ENCODE measurements at regions not wholly inside any gene's neighbourhood (a gene's known extent, or its start where the extent isn't known, plus 50 kb on each side); places are given as distances from the start of the nearest gene placed in this dataset.
"Not testable (repeated sequence)": the region's sequence is repeated elsewhere in the genome, so short reads cannot be mapped to it uniquely, and the experiment has no call there.

DNA sequence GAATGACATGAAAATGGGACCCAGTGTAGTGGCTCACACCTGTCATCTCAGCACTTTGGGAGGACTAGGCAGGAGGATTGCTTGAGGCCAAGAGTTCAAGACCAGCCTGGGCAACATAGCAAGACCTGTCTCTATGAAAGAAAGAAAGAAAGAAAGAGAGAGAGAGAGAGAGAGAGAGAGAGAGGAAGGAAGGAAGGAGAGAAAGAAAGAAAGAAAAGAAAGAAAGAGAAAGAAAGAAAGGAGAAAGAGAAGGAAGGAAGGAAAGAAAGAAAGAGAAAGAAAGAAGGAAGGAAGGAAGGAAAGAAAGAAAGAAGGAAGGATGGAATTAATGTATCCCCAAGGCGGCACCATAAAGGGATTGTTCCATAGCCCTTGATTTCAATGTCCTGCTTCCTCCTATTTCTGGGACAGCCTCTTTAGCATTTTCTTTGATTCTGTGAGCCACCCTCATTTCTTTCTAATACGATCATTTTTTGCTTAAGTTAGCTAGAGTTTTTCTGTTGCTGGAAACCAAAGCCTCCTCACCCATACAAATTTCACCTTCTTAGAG lies 85.4 kb upstream of the CTNNA1 start:
- DNase-seq (ENCODE audit: low read depth, low spot score); H3K4me3 ChIP-seq (ENCODE audit: low read length): not testable (repeated sequence)

DNA sequence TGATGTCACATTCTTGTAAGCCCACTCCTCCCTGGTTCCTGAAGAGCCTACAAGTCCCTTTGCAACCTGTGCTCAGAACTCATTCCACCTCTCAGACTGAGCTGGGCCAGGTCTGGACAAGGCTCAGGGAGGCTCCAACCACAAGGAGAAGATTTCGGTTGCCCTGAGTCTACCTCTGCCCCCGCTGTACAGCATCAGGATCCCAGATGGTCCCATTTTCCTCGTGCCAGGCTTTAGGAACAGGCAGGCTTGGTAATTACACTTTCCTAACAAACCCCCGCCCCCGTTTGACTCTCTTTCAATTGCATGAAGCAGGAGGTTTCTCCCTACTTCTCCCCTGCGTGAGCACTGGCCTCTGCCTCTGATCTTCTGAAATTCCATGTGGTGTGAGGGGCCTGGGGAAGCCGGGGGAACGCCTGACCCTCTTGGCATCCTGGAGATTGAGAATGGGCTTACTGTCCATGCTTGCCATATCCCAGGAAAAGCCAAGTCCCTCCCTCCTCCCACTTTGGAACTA lies 86.9 kb upstream of the CTNNA1 start:
- no peak overlapping the region for H3K4me3 ChIP-seq (ENCODE audit: low read length)
- DNase-seq (ENCODE audit: low read depth, low spot score) = no peak

DNA sequence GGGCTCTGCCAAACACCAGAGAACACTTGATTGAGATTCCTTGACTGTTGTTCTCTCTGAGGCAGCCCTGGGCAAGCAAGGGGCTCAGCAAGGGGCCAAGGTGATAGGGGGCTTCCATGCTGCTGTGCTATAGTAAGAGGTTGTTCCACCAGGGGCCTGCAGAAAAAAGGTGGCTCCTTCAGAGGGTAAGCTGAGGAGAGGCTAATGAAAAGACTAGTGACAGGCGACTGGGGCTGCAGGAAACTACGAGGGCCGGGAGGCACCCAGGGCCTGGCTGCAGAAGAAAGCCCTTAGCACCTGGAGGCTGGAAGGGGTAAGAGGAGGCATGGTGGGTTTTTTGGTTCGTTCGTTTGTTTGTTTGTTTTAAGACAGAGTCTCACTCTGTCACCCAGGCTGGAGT lies 88.0 kb upstream of the CTNNA1 start:
- H3K4me3 ChIP-seq (ENCODE audit: low read length) = no peak overlapping the region
- DNase-seq (ENCODE audit: low read depth, low spot score) = no peak

DNA sequence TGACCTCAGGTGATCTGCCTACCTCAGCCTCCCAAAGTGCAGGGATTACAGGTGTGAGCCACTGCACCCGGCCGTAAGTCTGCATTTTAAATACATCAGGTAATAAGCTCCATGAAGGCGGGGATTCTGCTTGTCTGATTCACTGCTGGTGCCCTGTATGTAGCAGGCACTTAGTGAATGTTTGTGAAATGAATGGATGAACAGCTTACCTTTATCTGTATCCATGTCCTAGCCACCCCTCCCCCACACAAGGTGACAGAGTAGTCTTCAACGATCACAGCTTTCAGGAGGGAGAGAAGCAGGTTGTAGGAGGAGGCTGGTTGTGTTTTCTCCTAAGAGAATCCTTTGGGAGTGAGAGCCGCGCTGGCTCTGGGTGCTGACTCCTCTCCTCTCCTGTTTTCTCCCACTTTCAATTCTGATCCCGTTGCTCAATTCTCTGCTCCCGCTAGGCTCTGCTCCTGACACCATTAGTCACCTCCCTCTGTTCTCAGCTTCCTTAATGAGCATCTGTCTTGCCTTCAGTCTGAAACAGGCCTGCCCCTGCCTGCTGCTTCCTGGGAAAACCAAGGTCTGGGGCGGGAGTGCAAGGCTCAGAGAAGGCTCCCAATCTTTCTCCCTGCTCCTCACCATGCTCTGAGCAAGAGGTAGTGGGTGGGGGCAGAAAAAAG lies 88.8 kb upstream of the CTNNA1 start:
- DNase-seq (ENCODE audit: low read depth, low spot score) = no peak
- H3K4me3 ChIP-seq (ENCODE audit: low read length) = no peak overlapping the region

DNA sequence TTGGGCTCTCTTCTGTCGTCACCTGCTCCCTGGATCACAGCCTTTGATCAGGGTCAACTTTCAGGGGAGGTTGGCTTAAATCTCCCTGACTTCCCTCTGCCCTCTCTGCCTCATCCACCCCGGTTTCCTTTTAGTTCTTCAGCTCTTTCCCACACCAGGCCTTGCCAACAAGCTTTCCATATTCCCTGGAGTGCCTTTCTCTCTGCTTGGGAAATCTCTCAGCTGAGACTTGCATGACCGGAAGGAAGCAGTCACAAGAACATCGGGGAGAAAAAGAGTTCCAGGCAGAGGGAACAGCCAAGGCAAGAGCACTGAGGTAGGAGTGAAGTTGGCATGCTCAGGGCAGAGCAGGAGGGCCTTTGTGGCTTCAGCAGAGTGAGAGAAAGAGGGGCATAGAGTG lies 88.4 kb upstream of the HSPA9 start:
- DNase-seq (ENCODE audit: low read depth, low spot score) = no peak

DNA sequence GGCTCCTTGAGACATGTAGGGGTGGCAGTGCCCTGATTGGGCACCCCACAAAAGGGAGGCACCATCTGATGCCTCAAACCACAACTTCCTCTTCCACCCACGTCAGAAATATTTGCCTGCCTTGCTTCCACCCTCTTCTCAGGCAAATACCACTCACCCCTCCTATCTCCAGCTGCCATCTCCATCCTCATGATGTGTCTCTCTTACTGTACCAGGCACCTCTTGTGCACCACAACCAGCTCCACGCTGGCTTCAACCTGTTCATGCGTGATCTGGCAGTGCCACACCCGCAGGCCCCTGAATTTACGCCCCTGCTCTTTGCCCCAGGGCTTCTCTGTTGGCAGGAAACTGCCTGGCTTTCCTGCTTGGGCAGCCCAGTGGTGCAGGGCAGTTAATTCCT lies 87.8 kb upstream of the HSPA9 start:
- no peak overlapping the region for H3K4me3 ChIP-seq (ENCODE audit: low read length)
- peak; percentile 60 for DNase-seq (ENCODE audit: low read depth, low spot score)

More for the DNA sequence above, 88.4 kb upstream of the HSPA9 start:
- no peak overlapping the region for H3K4me3 ChIP-seq (ENCODE audit: low read length)

DNA sequence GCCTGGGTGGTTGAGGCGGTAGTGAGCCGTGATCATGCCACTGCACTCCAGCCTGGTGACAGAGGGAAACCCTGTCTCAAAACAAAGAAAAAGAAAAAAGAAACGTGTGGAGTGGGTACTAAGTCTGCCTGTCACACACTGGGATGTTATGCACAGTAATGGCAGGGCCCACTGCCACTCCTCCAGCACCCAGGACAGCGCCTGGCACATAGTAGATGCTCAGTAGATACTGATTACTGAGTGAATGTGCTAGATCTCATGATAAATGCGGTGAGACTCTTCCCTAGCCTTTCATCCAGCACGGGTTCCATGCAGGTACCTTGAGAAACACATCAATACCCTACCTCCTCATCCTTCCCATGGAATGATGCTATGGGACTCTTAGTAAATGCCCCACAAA lies 87.4 kb upstream of the HSPA9 start:
- DNase-seq (ENCODE audit: low read depth, low spot score) = peak; percentile 26
- no peak overlapping the region for H3K4me3 ChIP-seq (ENCODE audit: low read length)

DNA sequence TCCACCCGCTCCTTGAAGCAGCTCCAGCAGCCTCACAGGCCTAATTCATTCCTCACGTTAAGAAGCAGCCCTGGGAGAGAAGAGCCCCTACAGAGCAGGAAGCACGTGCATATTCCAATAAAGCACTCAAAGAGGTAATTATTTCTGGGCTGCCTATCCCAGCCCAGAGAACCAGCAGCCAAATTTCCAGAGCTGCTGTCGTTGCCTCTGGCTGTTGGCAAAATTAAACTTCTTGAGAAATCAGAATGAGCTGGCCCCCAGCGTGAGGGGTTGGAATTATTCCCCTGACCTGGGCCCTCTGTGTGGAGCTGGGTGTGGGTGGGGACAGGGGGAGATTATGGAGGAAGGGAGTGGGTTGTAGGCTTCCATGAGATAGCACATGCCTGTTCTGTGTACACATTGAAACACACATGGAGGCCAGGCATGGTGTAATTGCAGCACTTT lies 86.8 kb upstream of the HSPA9 start:
- DNase-seq (ENCODE audit: low read depth, low spot score) = no peak
- H3K4me3 ChIP-seq (ENCODE audit: low read length) = no peak overlapping the region

DNA sequence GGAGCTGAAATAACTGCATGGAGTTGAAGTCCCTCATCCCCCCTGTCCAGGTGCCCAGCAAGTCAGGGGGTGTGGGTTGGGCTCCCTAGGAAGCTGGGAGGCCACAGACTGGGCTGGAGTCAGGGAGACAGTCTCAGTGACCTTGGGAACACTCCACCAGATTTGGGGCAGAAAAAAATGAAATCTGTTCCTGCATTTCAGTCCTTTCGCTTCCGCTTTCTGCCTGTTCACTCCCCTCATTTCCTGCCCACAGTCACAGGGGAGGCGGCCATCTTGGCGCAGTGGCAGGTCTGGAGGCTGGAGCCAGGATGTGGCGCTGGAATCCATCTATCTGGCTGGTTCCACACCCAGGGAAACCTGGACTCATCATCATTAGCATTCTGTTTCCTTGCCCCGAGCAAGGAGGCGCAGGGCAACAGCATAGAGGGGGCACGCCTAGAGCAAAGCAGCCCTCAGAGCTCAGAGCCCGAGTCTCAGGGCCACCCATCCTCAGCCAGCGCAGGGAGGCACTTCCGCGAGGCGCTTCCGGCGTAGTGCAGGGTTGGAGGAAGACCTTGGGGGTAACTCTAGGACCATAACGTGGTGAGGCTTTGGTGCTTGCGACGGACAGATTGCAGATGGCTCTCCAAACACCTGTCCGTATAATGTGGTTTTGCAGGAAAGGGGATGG lies 86.2 kb upstream of the HSPA9 start:
- no peak for DNase-seq (ENCODE audit: low read depth, low spot score)

DNA sequence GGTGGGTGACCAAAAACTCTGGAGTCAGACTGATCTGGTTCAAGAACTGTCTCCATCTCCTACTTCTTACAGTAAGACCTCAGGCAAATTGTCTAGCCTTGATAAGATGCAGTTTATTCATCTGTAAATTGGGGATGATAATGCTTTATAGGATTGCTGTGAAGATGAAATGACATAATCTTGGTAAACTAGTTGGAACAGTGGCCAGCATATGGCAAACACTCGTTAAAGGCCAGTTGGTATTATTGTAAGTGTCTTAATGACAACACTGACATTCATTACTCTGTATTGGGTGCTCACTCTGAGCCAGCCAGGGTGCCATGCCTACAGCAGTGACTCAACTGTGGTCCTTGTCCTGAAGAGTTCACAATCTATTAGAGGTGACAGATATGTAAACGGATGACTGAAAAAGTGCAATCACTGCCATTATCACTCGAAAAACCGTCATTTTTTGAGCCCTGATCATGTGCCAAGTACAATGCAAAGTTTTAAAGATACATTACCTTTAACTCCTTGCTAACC lies 84.9 kb upstream of the HSPA9 start:
- no peak overlapping the region for H3K4me3 ChIP-seq (ENCODE audit: low read length)
- DNase-seq (ENCODE audit: low read depth, low spot score) = no peak

More for the DNA sequence above, 86.2 kb upstream of the HSPA9 start:
- H3K4me3 ChIP-seq (ENCODE audit: low read length) = no peak overlapping the region

DNA sequence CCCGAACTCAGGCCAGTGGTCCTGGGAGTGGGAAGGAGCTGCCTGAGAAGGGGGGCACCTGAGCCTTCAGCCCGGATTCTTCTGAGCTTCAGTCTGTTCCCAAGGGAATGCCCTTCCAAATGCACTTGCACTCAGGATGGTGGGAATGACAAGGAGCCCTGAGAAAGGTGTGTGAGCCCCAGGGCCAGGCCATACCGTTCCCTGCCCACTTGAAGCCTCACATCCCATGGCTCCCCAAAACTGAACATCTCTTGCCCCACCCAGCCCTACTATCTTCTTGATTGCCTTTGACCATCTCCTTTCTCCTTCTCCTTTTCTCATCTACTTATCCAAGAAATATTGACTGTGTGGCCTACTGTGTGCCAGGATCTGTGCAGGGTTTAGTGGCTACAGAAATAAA lies 84.4 kb upstream of the HSPA9 start:
- DNase-seq (ENCODE audit: low read depth, low spot score) = no peak
- no peak overlapping the region for H3K4me3 ChIP-seq (ENCODE audit: low read length)

DNA sequence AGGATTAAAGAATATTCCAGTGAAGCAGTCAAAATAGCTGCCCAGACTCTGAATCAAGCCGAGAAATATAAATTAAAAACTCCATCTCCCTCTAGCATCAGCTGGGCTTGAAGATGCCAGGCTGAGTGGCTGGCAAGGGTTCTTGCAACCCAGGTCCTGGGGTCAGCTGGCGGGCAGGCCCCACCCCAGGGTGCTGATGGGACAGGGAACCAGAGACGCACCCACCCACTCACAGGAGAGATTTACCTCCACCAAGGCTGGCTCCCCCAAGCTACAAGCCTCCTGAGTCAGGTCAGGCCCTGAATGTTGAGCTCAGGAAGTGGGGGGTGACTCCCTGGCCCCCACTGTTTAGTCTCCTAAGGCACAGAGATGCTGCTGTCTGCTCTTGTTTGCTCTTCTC lies 83.9 kb upstream of the HSPA9 start:
- H3K4me3 ChIP-seq (ENCODE audit: low read length) = no peak overlapping the region
- no peak for DNase-seq (ENCODE audit: low read depth, low spot score)

DNA sequence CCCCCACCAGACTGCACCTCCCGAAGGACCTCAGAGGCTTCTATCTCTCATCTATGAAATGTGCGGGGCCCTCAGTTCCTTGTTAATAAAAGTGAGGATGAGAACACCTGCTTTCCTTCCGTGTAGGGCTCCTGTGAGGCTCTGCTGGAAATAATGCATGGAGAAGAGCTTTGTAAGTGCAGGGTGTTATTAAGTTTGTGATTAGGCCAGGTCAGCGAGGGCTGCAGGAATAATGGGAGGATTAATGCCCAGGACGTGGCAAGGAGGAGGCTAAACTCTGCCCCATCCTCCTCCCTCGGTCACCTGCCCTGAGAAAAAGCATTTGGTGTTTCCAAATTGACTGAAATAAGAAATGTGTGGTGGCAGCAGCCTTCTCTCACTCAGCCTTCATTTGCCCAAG lies 83.5 kb upstream of the HSPA9 start:
- H3K4me3 ChIP-seq (ENCODE audit: low read length) = no peak overlapping the region
- DNase-seq (ENCODE audit: low read depth, low spot score) = no peak

DNA sequence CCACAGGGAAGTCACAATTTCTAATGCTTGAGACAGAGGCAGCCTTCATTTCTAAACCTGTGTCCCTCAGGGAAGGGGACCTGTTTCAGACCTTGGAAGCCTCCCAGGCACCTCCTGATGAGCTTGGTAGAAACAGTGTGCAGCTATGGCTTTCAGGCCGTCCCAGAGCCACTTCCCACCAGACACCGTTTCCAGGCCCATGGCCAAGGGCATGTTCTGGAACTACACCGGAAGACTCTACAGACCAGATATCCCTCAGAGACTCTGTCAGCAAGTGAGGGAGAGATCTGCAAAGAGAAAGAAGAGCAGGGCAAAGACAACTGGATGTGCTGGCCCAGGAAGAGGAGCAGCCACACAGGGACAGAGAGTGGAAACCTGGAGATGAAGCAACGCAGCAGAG lies 82.2 kb upstream of the HSPA9 start:
- DNase-seq (ENCODE audit: low read depth, low spot score) = no peak
- H3K4me3 ChIP-seq (ENCODE audit: low read length) = no peak overlapping the region

DNA sequence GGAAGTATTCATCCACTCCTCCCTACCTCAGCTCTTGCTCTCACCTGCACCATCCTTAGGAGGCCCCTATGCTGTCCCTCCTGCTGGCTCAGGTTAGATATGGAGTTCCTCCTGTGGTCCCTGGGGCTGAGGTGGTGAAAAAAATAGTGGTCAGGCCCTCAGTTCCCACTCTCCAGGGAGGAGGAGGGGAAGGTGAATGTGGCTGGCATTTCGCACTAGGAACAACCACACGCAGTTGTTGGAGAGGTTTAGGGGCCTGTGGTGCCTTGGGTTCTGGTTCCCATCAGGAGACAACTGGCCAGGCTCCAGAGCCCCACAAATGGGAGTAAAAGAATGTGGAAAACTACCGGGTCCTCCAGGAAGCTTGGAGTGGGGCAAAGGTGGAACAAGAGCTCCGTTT lies 81.7 kb upstream of the HSPA9 start:
- H3K4me3 ChIP-seq (ENCODE audit: low read length) = no peak overlapping the region
- DNase-seq (ENCODE audit: low read depth, low spot score) = no peak

DNA sequence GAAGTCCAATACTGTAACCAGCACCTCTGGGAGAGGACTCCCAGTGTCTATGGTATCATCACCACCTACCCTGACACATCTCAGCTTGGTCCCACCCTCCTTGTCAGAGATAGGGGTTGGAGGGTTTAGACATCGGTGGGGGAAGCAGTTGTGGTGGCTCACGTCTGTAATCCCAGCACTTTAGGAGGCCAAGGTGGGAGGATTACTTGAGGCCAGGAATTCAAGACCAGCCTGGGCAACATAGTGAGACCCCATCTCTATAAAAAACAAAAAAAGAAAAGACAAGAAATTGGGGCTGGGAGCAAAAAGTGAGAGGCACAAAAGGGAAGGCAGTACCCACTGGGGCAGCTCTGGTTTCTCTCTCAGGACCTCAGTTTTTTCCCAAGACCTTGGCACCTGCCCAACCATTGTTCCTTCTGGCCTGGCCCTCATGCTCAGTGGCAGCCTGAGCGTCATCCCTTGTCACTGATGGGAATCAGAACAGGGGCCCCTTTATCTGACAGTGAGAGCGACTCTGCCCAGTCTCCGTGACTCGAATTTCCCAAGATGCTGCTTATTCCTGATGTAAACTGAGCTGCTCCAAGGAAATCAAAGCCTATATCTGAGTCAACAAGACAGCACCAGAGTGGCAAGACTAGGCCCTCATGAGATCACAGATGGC lies 80.5 kb upstream of the HSPA9 start:
- no peak overlapping the region for H3K4me3 ChIP-seq (ENCODE audit: low read length)
- no peak for DNase-seq (ENCODE audit: low read depth, low spot score)

DNA sequence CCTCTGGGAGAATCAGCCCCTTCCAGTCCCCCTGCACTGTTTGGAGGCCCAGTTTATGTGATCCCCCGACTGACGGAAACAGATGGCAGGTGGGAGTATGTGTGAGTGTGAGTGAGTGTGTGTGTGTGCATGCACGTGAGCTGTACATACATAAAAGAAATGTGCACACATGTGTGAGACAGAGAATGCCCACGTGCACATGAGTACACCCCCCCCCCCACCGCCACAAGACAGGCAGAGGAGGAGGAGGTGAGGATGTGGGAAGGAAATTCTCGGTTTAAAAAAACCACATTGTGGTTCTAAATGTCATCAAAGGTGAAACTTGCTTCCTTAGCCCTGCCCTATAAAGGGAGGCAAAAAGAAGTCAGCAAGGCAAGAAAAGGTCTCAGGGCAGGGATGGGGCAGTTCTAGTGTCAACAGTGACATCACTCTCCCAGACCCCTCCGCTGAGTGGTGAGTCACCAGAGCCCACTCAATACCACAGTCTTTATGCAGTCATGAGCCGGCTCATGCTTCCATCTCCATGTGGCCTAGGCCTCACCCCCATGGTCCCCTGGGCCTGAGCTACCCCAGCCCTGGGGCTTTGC lies 79.2 kb upstream of the HSPA9 start:
- no peak overlapping the region for H3K4me3 ChIP-seq (ENCODE audit: low read length)
- peak; percentile 93 for DNase-seq (ENCODE audit: low read depth, low spot score)

DNA sequence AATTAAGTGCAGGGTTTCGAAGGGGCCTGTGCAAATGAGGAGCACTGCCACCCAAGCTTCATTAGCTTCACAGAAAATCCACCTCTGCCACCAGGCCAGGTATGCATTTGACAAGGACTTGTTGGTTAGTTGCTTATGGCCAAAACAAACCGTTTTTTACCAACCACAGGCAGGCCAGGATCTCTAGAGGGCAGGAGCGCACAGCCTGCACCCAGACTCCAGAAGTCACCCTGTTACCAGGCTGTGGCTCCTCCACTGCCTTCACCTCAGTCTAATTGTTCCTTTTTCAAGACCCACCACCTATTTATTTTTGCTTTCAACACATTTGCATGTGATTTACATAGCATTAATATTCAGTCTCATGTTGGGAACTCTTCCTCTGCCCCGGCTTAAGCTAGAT lies 78.3 kb upstream of the HSPA9 start:
- DNase-seq (ENCODE audit: low read depth, low spot score) = no peak
- H3K4me3 ChIP-seq (ENCODE audit: low read length) = no peak overlapping the region

DNA sequence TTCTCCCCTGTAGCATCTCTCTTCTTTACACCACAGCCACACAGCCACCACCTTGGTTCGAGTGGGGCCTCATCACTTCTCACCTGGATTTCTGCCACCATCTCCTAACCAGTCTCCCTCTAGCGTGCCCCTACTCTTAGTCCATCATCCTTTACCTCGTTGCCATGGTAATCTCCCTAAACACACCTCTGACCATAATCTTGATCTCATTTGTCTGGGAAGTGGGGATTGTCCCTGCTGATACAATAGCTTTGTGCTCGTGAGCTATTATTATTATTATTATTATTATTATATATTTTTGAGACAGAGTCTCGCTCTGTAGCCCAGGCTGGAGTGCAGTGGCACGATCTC lies 76.5 kb upstream of the HSPA9 start:
- DNase-seq (ENCODE audit: low read depth, low spot score) = no peak
- H3K4me3 ChIP-seq (ENCODE audit: low read length) = no peak overlapping the region

All from Jurkat, Clone E6-1 (cell line).